ENCODE measurements at regions not wholly inside any gene's neighbourhood (a gene's known extent, or its start where the extent isn't known, plus 50 kb on each side); places are given as distances from the start of the nearest gene placed in this dataset.

- Histone ChIP-seq H3K9me3 (replicated peaks; ENCODE audit: control insufficient read depth, insufficient read depth, low read length) (no peaks in the 10 kb centered on the region), H3K9me1 (replicated peaks; ENCODE audit: control insufficient read depth, extremely low read depth, insufficient read depth, low read length) (no peaks in the 10 kb centered on the region), H3K79me2 (ENCODE audit: control insufficient read depth, insufficient read depth, low read length) (no peaks in the 10 kb centered on the region), H3K9ac (replicated peaks; ENCODE audit: extremely low read depth, insufficient read depth, low read length) (no peak overlapping the region), H3K36me3 (ENCODE audit: control insufficient read depth in 2 of 2, extremely low read depth in 1 of 2, insufficient read depth in 2 of 2, low read length in 2 of 2) (no peaks in the 10 kb centered on the region), H3K27ac (ENCODE audit: insufficient read depth, low read depth, low read length) (no peak overlapping the region), H4K20me1 (replicated peaks; ENCODE audit: control insufficient read depth, extremely low read depth, insufficient read depth, low read length) (no peaks in the 10 kb centered on the region), H3K27me3 (ENCODE audit: control insufficient read depth in 2 of 2, insufficient read depth in 2 of 2, low read length in 2 of 2) (peaks cover 7 to 9% of the 10 kb centered on the region in 2 experiments), H3K4me1 (ENCODE audit: control insufficient read depth, extremely low read depth, insufficient read depth, low read length) (peaks cover 8% of the 10 kb centered on the region), H2AFZ (ENCODE audit: low read depth, low read length) (no peak overlapping the region), H3K4me2 (ENCODE audit: insufficient read depth, low read length) (no peak overlapping the region), H3K4me3 (replicated peaks in 1 of 3; ENCODE audit: insufficient read depth in 1 of 3, low read depth in 1 of 3, low read length in 3 of 3) (no peak overlapping the region)
- ChIA-PET CTCF (interaction anchor here (1.0 kb wide), 1 partner anchor 11 kb away, joined by 3 read pairs; no protein-coding TSS in a partner anchor), POLR2A (no interaction called here)
- intact Hi-C loops (cut with micrococcal nuclease) = no loop called here
- FAIRE-seq (no peak), DNase-seq (ENCODE audit: low read depth, low spot score) (no peak)
- no TSS peak for BruUV-seq (replicated peaks)
- dilution Hi-C loops (cut with MboI; ENCODE audit: extremely low pct_ligation_motif_present, low sequenced_read_pairs) = no loop called here
- no peak for TF ChIP-seq POLR2A (IDR thresholded peaks at IDR 0.05; ENCODE audit: low read depth, low read length)
- no peak for TF ChIP-seq GATA2 (IDR thresholded peaks at IDR 0.05; ENCODE audit: insufficient read depth, insufficient read length, low read depth, low read length)
- no peak for TF ChIP-seq POLR2AphosphoS5 (IDR thresholded peaks at IDR 0.05; ENCODE audit: insufficient read depth, low read depth, low read length)
- no peak for TF ChIP-seq CTCF (IDR thresholded peaks at IDR 0.05; ENCODE audit: extremely low read depth in 1 of 2, insufficient read depth in 1 of 2, low read depth in 1 of 2, low read length in 2 of 2)
- no peak for TF ChIP-seq JUN (IDR thresholded peaks at IDR 0.05; ENCODE audit: borderline replicate concordance, insufficient read depth, insufficient read length, low read depth)
- no peak for TF ChIP-seq MYC (IDR thresholded peaks at IDR 0.05; ENCODE audit: low read depth, low read length)
- no peak for TF ChIP-seq FOS (IDR thresholded peaks at IDR 0.05; ENCODE audit: borderline replicate concordance, insufficient read depth, low read length)
- no peak for TF ChIP-seq EZH2 (IDR thresholded peaks at IDR 0.05; ENCODE audit: borderline replicate concordance, low read depth, low read length, severe bottlenecking)
- TF ChIP-seq MAX (IDR thresholded peaks at IDR 0.05; ENCODE audit: insufficient read depth, insufficient read length) = no peak
These were observed 123.2 kb downstream of the RRAGC start for GRCh38 chr1:38736399-38736798.
